Mesodermal cell (in vitro differentiated cells): ENCODE measurements at regions not wholly inside any gene's neighbourhood (a gene's known extent, or its start where the extent isn't known, plus 50 kb on each side); places are given as distances from the start of the nearest gene placed in this dataset.

ENCODE experiments used
- H3K27ac ChIP-seq: 2 replicates; pipeline ENCODE4 v1.7.0; 2013; ENCODE audit warnings: mild to moderate bottlenecking, low read depth, low read length, moderate library complexity; ENCODE audit not compliant: severe bottlenecking
- H3K36me3 ChIP-seq: 2 replicates; pipeline ENCODE4 v1.7.1; 2013; ENCODE audit warnings: mild to moderate bottlenecking, low read length, moderate library complexity; ENCODE audit not compliant: control insufficient read depth, insufficient read depth
- H3K4me1 ChIP-seq: one replicate; pipeline ENCODE4 v1.7.1; 2013; ENCODE audit warnings: mild to moderate bottlenecking, low read length; ENCODE audit not compliant: insufficient read depth, control insufficient read depth, poor library complexity, severe bottlenecking
- H3K4me3 ChIP-seq: 2 replicates; pipeline ENCODE4 v1.7.0; 2013; ENCODE audit warnings: low read length, control low read depth, mild to moderate bottlenecking; ENCODE audit not compliant: insufficient read depth, poor library complexity, severe bottlenecking; ENCODE audit errors: extremely low read depth
- H3K9me3 ChIP-seq: 2 replicates; pipeline ENCODE4 v1.7.1; 2013; ENCODE audit warnings: mild to moderate bottlenecking, low read length, moderate library complexity; ENCODE audit not compliant: control insufficient read depth
- WGBS, 2 experiments: methylation state at CpG; one replicate each; pipeline ENCODE4 v1.1.5; 2013; ENCODE audit warnings: missing lambda C conversion rate in 2 of 2; ENCODE audit not compliant: insufficient coverage in 2 of 2; 5-methylcytosine and 5-hydroxymethylcytosine counted together

GRCh38 chr2:235199128-235199527 lies 247.3 kb downstream of the SH3BP4 start:
- 86 to 97% methylated on average over 8 of the region's 9 CpGs for WGBS, 2 experiments
- H3K36me3 ChIP-seq: no peaks in the 10 kb centered on the region
- no peak overlapping the region for H3K27ac ChIP-seq
- no peak overlapping the region for H3K4me3 ChIP-seq
- H3K4me1 ChIP-seq: no peaks in the 10 kb centered on the region
- H3K9me3 ChIP-seq: no peaks in the 10 kb centered on the region

- 58% methylated on average over 2 of the region's 2 CpGs; no CpG with 5 or more reads in 1 of the 2 experiments for WGBS, 2 experiments
- Histone ChIP-seq H3K36me3 (no peaks in the 10 kb centered on the region), H3K9me3 (no peaks in the 10 kb centered on the region), H3K27ac (no peak overlapping the region), H3K4me1 (no peaks in the 10 kb centered on the region), H3K4me3 (no peak overlapping the region)
These were observed 248.4 kb downstream of the SH3BP4 start for GRCh38 chr2:235200216-235200615.

- H3K4me1 ChIP-seq: no peaks in the 10 kb centered on the region
- H3K4me3 ChIP-seq: no peak overlapping the region
- WGBS, 2 experiments: 80 to 87% methylated on average over 12 of the region's 12 CpGs
- H3K27ac ChIP-seq: no peak overlapping the region
- no peaks in the 10 kb centered on the region for H3K36me3 ChIP-seq
- H3K9me3 ChIP-seq: no peaks in the 10 kb centered on the region
These were observed 249.9 kb downstream of the SH3BP4 start for GRCh38 chr2:235201756-235202155.

DNA sequence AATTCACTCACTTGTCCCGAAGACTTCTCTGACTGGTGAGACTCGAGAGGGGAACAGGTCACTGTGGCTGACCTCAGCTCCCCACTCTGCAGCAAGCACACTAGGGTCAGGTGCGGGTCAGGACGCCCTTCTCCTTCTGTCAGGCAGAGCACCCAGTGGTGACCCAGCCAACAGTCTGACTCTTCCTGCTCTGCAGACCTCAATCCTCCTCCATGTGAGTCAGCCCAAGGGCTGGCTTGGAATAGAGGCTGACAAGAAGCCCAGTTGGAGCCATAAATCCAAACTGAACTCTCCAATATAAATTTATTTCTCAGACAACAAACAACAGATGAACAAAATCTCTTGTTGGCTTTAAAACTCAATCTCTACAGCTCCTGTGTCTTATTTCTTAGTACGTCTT lies 253.1 kb downstream of the SH3BP4 start:
- Histone ChIP-seq H3K27ac (no peak overlapping the region), H3K9me3 (no peaks in the 10 kb centered on the region), H3K4me1 (no peaks in the 10 kb centered on the region), H3K4me3 (no peak overlapping the region), H3K36me3 (no peaks in the 10 kb centered on the region)
- 76 to 94% methylated on average over 2 to 5 of the region's 5 CpGs for WGBS, 2 experiments

DNA sequence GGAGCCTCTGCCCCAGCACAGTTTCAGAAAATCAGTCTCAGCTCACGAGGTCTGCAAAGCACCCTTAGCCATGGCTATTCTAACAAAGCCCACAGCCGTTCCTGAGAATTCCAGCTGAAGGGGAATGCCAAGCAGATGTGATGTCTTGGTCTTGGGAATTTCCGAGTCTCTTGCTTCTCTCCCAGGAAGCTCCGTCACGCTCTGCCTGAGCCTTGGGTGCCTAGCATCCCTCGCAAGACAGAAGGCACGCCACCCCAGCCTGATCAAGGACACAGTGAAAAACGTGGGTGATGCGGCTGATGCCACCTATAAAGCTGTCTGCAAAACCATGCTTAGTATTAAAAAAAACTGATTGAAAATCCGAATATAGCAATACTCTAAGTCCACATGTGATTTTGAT lies 254.6 kb downstream of the SH3BP4 start:
- no peaks in the 10 kb centered on the region for H3K4me1 ChIP-seq
- WGBS, 2 experiments: 85 to 94% methylated on average over 8 to 9 of the region's 10 CpGs
- no peaks in the 10 kb centered on the region for H3K9me3 ChIP-seq
- H3K27ac ChIP-seq: no peak overlapping the region
- no peaks in the 10 kb centered on the region for H3K36me3 ChIP-seq
- H3K4me3 ChIP-seq: no peak overlapping the region

DNA sequence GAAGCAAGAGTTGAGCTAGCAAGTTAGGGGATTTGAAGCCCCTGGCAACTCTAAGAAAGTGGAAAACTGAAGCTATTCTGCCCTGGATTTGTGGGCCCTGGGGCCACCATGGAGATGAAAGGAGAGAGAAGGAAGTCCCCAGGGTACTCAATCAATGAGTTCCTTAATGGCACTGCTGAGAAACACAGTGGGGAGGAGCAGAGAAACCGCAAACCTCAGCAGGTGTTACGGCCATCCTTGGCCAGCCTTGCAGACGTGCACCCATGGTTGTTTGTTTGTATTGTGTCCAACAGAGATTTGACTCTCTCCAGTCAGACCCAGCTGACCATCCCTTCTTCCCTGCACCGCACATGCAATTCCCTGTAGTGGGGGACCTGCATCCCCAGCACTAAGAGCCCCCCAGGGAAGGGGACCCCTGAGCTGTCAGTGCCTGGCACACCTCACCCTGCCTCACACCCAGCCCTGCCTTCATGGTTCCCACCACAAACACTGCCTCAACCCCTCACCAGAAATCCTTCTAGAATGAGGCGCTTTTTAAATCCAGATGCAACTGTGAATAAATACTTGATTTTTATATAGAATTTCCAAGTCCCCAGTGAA lies 255.3 kb downstream of the SH3BP4 start:
- 40 to 48% methylated on average over 1 to 3 of the region's 5 CpGs for WGBS, 2 experiments
- Histone ChIP-seq H3K36me3 (no peaks in the 10 kb centered on the region), H3K9me3 (no peaks in the 10 kb centered on the region), H3K4me1 (no peaks in the 10 kb centered on the region), H3K4me3 (no peak overlapping the region), H3K27ac (no peak overlapping the region)

GRCh38 chr2:235211056-235211455 lies 259.2 kb downstream of the SH3BP4 start:
- Histone ChIP-seq H3K36me3 (no peaks in the 10 kb centered on the region), H3K27ac (no peak overlapping the region), H3K4me3 (no peak overlapping the region), H3K4me1 (peaks cover 3% of the 10 kb centered on the region), H3K9me3 (no peaks in the 10 kb centered on the region)
- WGBS, 2 experiments: no CpG with 5 or more reads among the region's 2 CpGs

DNA sequence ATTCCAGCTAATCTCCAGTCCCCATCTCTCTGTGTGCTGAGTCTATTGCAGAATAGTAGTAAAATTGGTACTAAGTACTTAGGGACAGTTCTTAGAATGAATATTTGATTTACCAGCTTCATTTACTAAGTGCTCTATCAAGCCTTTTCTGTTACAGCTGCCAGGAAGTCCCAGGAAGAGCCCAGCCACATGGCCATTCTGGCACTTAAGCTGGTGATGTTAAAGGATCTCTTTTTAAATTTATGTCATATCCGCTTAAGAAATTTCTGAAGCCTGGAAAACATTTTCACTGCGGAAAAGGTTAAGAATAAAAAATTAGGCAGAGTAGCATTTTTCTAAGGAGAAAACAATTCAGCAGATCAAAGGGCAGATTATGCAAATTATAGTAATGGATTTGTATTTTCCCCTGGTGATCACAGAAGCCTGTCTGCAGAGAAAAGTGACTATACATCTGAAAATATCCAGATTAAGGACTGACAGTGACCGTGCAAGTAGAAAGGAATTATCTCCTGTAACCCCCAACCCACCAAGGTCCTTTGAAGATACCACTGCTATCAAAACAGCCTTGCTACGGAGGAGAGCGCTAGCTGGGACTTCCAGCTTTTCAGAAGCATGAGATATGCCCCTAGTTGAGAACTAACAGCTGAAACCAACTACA lies 260.8 kb downstream of the SH3BP4 start:
- H3K27ac ChIP-seq: no peak overlapping the region
- H3K9me3 ChIP-seq: no peaks in the 10 kb centered on the region
- WGBS, 2 experiments: 70 to 88% methylated on average over 3 to 4 of the region's 5 CpGs
- H3K4me1 ChIP-seq: peaks cover 15% of the 10 kb centered on the region
- no peak overlapping the region for H3K4me3 ChIP-seq
- no peaks in the 10 kb centered on the region for H3K36me3 ChIP-seq

DNA sequence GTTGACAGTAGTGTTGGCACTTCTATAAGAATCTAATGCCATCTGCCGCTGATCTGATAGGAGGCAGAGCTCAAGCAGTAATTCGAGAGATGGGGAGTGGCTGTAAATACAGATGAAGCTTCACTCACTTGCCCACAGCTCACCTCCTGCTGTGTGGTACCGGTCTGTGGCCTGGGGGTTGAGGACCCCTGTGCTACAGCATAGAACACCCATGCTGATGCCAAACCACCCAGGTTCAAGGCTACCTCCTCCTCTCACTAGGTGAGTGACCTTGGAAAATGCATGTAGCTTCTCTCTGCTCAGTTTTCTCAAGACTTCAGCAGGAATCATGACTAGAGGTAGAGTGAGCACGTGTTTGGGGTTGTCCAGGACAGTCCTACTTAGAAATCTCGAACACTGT lies 263.4 kb downstream of the SH3BP4 start:
- Histone ChIP-seq H3K4me1 (peaks cover 15% of the 10 kb centered on the region), H3K9me3 (no peaks in the 10 kb centered on the region), H3K36me3 (no peaks in the 10 kb centered on the region), H3K4me3 (no peak overlapping the region), H3K27ac (no peak overlapping the region)
- WGBS, 2 experiments: 81 to 100% methylated on average over 3 to 4 of the region's 5 CpGs

DNA sequence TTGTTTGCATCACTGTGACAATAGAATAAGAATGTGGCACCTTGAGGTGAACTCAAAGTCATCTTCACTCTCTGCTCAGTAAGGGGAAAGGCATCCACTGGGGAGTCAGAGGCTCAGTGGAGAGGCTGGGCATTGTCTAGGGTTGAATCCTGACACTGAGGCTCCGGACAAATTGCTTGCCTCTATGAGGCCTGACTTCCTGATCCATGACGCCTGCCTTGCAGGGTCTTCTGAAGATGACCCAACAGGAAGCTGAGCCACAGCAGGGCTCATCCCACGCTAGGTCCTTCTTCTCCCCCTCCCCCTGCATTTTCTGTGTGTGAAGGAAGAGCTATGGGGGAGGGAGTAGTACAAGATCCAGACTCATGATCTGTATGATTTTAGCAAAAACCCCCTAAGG lies 265.1 kb downstream of the SH3BP4 start:
- Histone ChIP-seq H3K27ac (no peak overlapping the region), H3K4me1 (peaks cover 15% of the 10 kb centered on the region), H3K36me3 (no peaks in the 10 kb centered on the region), H3K9me3 (no peaks in the 10 kb centered on the region), H3K4me3 (no peak overlapping the region)
- WGBS, 2 experiments: 75% methylated on average over 1 of the region's 3 CpGs; no CpG with 5 or more reads in 1 of the 2 experiments

DNA sequence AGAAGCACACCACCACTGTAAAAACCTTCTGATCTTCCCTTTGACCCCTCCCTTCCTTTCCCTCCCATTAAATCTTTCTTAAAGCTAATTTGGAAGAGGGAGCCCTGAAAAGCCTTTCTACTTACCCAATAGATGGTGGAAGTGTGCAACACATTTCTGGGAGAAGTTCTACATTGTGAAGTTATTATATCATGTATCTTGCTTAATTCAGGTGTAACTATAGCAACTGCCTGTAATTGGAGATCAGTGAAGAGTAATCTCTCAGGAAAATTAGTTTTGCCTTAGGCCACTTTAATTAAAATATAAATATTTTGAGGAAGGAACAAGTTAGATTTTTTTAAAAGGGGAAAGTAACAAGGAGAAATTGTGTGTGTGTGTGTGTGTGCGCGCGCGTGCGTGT lies 266.0 kb downstream of the SH3BP4 start:
- Histone ChIP-seq H3K4me3 (no peak overlapping the region), H3K4me1 (peaks cover 13% of the 10 kb centered on the region), H3K27ac (no peak overlapping the region), H3K36me3 (no peaks in the 10 kb centered on the region), H3K9me3 (no peaks in the 10 kb centered on the region)
- WGBS, 2 experiments: no CpG with 5 or more reads among the region's 5 CpGs
